ENCODE measurements at regions not wholly inside any gene's neighbourhood (a gene's known extent, or its start where the extent isn't known, plus 50 kb on each side); places are given as distances from the start of the nearest gene placed in this dataset.

DNA sequence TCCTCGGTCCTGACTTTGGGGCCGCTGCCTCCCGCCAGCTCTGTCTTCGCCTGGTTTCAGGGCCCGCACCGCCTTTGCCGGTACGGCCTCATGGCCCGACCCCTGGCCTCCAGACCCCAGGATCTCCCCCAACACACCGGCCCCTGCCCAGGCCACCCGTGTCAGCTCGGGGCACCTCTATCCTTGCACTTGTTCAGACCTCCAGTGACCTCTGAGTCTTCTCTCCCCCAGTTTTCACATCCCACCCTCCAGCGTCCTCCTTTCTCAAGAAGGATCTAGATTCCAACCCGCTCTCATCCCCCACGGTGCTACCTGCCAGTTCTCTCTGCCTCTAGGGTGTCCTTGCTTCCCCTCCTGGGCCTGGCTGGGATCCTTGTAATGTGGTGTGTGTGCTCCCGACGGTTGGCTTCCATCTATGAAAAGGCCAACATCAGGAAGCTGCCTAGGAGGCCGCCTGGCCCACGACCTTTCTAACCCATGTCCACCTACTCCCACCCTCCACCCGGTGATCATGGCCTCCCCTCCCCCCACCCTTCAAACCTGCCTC lies 61.1 kb downstream of the SPATA31C2 start:
- FAIRE-seq: no peak

DNA sequence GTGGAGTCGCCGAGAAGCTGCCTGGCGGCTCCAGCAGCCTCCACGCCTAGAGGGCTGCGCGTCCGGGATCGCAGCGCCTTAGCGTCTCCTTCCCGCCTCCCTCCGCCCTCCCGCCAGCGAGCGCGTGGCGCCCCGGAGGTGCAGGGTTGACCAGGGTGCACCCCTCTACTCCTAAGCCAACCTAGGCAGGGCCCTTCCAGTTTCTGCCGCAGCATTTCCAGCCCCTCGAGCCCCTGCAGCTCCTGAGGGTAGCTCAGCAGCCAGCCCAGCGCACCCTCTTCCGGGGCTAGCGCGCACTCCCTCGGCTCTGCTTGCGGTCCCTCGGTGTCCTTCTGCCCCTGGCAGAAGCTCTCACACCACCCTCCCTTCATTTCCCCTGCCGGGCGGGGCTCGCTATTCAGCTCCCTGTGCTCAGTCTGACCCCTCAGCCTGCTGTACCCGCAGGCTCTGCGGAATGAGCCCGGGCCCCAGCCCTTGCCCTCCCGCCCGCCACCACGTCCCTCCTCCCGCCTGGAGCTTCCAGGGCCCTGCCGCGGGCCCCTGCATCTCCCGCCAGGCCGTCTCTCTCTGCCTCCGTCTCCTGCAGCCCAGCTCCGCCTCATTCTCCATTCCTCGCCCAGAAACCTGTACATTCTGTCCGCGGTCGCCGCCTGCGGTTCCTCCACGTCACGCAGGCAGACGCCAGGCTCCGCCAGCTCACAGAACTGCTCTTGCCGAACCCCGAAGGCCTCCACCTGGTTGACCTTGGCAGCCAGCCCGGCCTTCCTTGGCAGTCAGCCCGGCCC lies 61.8 kb downstream of the SPATA31C2 start:
- no peak for FAIRE-seq

DNA sequence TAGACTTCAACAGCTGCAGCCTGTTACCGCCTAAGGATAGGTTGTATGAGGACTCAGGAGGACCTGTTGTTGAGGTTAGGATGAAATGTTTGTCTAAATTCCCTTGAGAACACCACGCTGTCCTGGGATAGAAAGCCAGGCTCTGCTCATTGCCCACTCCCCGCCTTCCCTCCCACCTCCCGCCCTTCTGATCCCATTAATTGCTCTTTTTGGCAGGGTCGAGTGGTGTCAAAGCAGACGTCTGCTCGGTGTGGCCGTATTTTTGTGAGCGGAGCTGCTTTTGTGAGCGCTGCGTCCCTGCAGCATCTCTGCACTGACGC lies 62.3 kb downstream of the SPATA31C2 start:
- no peak for FAIRE-seq

DNA sequence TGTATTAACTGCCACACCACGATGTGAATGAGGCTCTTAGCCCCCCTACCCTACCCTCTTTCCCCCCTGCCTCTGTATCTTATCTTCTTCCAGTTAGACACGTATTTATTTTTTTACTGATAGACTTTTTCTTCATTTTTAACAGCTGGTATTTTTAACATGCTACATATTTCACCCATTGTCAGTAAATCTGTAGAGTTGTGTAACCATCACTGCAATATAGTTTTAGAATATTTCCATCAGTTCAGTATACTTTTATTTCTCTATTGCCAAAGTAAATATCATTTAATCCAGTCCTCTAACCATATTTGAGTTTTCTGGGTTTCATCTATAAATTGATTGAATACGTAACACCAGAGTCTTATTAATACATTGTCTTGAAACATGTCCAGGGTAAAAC lies 62.8 kb downstream of the SPATA31C2 start:
- FAIRE-seq: no peak

DNA sequence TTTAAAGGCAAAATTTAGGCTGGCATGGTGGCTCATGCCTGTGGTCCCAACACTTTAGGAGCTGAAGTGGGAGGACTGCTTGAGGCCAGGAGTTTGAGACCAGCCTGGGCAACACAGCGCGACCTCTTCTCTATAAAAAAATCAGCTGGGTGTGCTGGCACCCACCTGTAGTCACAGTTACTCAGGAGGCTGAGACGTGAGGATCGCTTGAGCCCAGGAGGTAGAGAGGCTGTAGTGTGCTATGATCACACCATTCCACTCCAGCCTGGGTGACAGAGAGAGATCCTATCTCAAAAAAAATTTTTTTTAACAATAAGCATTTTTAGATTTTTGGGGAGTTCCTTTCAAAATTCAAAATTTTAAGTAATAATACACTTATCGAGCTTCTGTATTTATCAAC lies 63.3 kb downstream of the SPATA31C2 start:
- no peak for FAIRE-seq

DNA sequence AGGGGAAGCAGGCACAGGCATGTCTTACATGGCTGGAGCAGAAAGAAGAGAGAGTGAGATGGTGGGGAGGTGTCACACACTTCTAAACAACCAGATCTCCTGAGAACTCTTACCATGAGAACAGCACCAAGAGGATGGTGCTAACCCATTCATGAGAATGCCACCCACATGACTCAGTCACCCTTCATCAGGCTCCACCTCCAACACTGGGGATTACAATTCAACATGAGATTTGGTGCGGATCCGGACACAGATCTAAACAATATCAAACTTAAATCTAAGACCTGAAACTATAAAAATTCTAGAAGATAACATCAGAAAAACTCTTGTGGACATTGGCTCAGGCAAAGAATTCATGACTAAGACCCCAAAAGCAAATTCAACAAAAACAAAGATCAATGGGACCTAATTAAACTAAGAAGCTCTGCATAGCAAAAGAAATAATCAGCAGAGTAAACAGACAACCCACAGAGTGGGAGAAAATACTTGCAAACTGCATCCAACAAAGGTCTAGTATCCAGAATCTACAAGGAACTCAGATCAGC lies 65.4 kb downstream of the SPATA31C2 start:
- FAIRE-seq: peak; percentile 79

DNA sequence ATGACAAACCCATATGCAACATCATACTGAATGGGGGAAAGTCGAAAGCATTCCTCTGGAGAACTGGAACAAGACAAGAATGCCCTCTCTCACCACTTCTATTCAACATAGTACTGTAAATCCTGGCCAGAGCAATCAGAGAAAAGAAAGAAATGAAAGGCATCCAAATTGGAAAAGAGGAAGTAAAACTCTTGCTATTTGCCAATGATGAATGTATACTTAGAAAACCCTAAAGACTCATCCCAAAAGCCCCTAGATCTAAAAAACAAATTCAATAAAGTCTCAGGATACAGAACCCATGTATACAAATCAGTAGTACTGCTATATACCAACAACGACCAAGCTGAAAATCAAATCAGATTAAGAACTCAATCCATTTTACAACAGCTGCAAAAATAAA lies 66.9 kb downstream of the SPATA31C2 start:
- no peak for FAIRE-seq

DNA sequence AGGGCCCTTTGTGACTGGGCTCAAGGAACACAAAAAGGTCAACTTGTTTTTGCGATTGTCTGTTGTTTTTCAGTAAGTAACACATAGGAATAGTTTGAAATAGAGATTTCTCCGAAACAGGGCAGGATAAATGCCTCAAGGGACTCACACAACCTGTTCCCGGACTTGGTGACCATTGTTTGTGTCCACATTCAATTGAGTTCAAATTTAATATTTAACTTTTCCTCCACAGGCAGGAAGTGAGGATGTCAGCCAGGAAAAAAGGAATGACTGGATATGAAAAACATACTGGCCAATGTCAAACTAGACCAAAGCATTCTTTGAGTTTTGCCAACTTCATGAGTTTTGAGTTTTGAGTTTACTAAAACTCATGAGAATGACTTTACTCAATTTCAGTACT lies 72.7 kb downstream of the SPATA31C2 start:
- FAIRE-seq: peak; percentile 90

DNA sequence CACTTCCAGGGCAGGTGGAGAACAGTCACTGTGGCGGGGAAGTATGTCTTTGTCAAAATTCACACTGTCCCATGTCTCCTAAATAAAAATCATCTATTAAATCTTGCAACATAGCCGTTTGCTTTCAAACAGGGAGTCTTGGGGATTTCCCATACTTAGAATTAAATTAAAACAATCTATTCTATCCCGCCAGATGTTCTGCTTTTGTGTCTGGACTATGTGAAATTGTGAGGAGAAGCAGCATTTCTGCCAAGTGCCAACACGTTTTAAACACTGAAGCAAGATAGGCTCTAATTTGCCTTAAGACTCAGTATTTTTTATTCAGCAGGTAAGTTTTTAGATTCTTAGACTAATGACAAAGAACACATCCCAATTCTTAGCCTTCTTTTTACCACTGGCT lies 73.7 kb downstream of the SPATA31C2 start:
- FAIRE-seq: peak; percentile 45

DNA sequence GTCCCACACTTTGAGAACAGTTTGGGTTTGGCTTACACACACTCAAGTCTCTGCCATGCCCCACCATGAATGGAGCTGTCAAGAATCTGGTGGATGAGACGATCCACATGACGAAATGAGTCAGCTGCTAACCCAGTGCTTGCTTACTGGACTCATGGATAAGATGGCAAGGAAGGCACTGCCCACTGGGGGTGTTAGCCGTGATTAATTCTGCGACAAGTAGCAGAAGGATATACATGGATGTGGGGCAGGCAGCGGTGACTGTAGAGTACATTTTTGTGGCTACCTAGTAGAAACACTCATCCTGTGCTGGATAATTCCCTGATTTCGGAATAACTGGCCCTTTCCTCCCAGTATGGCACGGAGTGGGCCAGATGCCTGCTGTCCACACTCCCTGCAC lies 77.5 kb downstream of the SPATA31C2 start:
- no peak for FAIRE-seq

DNA sequence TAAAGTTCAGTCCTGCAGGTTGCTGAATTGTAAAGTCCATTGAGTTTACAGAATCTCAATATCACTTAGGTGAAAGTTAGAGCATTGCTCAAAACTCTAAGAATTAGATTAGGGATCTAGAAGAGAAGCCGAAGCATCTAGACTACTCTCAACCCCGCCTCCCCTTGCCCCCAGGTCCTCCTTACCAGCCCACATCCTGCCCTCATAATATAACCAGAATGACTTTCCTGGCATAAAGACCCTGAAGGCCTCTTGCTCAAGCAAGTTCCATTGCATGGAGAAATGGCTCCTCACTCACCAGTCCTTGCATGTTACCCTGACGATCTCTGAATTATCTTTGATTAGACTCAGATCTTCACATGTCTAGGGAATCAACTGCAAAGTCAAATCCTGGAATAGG lies 78.8 kb downstream of the SPATA31C2 start:
- FAIRE-seq: no peak

DNA sequence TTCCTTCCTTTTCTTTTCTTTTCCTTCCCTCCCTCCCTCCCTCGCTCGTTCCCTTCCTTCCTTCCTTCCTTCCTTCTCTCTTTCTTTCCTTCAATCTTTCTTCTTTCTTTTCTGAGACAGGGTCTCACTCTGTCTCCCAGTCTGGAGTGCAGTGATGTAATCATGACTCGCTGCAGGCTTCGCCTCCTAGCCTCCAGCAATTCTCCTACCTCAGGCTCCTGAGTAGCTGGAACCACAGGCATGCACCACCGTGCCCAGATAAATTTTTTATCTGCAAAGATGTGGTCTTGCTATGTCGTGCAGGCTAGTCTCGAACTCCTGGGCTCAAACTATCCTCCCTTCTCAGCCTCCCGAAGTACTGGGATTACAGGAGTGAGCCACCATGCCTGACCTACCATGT lies 81.4 kb downstream of the SPATA31C2 start:
- FAIRE-seq: no peak

DNA sequence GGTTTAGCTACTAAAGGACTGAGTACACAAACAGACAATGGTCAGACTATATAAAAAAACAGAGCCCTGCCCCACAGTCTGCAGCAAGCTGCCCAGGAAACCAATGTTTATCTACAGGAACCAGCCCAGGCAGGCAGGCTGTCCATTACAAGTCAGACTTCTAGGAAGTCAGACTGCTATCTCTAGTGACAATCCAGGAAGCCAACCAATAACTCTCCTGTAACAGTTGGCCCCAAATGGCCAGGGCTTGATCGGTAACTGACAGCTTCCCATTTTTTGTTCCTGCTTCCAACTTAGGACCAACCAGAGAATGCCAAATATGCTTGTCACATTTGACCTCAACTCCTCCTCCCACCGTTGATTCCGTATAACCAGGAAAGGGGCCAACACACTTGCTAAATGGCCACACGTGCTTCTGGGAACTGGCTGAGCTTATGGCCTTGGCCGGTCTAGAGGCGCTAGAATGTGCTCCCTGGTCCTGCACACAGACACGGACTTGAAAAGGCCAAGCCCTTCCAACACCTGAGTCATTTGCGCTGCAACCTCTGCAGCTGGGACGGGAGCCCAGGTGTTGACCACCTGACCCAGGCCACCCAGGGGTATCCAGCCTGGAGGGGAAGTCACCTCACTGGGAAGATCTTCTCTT lies 79.6 kb upstream of the CDK20 start:
- FAIRE-seq: no peak

DNA sequence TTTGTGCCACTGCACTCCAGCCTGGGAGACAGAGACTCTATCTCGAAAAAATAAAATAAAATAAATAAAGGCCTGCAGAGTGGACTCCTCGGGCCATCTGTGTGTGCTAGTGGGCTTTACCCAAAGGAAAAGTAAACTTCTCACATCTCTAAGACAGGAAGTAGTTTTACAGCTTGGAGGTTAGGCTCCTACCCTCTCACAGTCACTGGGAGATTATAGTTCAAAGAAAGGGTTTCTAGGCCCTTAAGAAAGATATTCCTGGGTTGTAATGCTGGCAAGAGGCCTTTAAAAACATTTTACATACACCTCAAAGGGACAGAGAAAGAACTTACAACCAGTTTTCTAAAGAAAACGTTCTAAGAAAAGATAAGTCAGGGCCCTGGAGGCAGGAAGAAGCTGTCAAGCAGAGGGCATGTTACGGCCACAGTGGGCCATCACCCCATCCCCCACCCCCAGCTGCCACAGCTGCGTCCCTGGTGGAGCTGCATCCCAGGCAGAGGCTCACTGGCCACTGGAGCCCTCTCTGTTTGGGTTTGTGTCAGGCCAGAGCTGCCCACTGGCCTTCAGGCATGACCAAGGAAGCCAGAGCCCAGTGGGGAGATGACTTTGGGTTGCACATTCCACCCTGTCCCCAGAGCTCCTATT lies 78.1 kb upstream of the CDK20 start:
- FAIRE-seq: no peak

DNA sequence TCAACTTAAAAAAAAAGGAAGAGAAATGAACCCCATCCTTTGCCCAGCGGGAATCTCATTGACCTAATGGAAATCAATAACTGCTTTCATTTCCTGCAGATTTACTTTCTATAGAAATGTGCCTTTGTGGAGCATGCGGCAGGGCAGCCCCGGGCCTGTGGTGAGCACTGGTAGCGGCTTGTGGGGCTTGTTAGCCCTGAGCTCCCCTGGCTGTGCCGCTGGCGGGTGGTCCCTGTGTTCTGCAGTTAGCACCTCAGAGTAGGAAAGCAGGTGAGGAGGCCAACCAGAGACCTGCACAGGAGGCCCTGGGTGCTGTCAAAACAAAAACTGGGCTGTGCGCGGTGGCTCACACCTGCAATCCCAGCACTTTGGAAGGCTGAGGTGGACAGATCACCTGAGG lies 76.8 kb upstream of the CDK20 start:
- no peak for FAIRE-seq

DNA sequence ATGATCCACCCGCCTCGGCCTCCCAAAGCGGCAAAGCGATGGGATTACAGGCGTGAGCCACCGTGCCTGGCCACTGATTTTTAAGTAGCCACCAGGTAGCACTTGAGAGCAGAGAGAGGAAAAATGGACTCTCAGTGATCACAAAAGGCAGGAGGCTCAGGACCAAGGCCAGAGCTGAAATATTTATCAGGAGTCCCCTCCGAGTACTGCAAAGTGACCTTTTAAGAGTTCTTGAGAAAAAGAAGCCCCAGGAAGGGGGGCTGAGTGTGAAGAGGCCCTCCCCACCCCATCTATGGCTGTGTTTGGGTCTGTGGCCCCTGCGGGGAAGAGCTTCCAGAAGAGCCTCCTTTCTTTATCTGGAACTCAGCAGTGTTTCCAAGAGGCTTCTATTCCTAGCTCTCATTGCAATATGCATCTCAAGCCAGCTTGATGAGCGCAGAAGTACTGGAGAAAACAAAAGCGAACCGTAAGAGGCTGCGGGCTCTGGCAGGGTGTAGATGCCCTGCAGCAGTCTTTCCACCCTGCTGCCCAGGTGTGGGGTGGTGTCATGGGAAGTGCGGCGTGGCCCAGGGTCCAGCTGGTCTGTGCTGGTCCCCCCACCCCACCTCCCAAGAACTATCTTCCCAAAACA lies 75.5 kb upstream of the CDK20 start:
- FAIRE-seq: no peak

DNA sequence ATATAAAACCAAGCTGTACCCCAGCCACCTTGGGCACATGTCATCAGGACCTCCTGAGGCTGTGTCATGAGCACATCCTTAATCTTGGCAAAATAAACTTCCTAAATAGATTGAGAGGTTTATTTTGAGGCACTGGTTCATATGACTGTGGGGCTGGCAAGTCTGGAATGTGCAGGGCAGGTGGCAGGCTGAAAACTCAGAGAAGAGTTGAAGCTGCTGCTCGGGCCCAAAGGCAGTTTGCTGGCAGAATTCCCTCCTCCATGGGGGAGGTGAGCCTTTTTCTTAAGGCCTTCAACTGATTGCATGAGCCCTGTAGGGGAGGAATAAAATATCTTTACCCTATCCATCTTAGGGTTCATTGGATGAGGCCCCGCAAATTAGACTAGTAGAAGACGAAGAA lies 72.2 kb upstream of the CDK20 start:
- no peak for FAIRE-seq

DNA sequence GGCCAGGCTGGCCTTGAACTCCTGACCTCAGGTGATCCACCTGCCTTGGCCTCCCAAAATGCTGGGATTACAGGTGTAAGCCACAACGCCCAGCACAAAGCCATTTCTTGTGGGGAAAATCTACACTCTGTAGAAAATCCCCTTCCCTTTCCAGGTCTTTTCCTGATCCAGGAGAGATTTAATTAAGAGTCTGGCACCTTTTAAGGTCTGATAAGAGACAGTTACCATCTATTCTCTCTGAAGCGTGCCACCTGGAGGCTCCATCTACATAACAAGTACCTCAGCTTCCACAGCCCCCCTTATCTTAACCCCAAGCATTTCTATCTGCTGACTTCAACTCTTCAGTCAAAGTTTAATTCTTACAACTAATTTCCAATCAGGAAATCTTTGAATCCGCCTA lies 71.4 kb upstream of the CDK20 start:
- FAIRE-seq: no peak

DNA sequence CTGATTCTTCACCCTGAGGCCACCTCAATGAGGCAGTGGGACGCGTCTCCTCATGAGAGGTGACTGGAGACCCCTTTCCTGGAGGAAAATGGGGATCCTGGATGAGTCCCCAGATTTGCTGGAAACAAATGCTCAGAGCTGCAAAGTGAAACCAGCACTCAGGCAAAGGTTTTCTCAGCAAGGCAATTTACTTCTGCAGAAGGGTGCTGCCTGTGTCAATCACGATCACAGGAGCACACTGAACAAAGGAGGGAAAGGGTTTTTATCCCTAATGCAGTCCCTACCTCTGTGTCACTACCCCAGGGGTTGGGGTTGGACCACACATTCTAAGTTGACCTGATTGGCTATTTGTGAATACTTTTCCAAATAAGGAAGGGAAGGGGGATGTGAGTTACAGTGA lies 69.9 kb upstream of the CDK20 start:
- FAIRE-seq: no peak

DNA sequence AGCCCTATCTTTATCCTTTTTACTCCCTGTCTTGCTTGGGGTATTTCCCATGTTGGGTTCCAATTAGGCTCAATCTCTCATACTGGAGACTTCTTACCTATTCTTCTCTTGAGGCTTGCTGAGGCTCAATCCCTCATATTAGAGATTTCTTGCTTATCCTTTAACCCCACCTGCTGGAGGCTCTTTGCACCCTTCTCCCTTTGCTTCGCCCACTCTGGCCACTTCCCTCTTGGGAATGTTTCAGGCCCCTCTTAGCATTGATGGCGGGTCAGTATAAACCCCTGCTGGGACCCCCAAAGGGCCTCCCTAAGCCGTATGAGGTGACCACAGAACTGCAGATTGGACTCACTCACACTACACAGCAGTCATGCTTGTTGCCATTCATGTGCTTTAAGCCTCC lies 69.3 kb upstream of the CDK20 start:
- FAIRE-seq: no peak

DNA sequence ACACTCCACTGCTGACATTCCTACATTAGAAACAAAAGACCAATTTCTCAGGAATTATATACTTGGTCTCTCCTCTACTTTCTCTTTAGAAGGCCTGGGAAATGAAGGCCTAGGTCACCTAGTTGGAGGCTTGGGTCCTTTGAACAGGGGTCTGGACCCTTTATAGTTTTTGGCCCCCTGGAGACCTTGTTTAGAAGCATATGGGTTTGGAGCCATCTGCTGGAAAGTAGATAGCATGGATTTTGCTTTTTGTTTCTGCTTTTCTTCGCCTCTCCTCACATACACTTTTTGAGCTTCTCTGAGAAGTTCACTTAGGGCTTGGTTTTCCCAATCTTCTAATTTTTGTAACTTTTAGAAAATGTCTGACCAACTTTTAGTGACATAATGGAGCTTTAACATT lies 67.1 kb upstream of the CDK20 start:
- no peak for FAIRE-seq

DNA sequence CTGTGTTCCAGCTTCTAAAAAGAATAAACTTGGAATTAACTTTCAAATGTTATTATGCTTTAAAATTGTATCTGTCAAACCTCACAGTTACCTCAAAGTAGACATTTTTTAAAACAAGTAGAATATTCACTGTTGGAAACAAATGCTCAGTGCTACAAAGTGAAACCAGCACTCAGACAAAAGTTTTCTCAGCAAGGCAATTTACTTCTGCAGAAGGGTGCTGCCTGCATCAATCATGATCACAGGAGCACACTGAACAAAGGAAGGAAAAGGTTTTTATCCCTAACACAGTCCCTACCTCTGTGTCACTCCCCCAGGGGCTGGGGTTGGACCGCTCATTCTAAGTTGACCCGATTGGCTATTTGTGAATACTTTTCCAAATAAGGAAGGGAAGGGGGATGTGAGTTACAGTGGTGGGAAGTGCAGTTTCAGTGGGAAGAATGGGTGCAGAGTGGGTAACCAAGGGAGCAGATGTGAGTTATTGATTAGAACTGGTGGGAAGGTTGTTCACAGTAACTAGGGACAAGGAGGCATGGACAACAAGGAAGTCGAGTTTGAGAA lies 63.0 kb upstream of the CDK20 start:
- no peak for FAIRE-seq

DNA sequence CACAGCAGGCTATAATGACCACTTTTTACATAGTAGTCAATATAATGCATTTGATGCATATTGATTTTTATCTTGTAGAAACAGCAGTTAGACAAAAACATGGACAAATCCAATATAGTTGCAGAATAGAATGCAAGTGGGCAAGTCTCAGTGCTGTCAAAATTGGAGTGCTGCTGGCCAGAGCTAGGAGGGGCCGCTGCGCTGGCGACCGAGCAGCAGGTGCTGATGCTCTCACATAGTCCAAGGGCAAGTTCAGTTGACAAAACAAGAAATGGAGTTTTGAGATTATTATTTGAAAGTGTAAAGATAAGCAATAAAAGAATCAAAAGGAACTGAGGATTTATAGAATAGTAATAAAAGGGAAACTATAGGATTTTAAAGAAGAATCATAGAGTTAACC lies 60.6 kb upstream of the CDK20 start:
- no peak for FAIRE-seq

Data from endometrium (tissue), 2 donors.